GM23338 (cell line): ENCODE measurements at regions not wholly inside any gene's neighbourhood (a gene's known extent, or its start where the extent isn't known, plus 50 kb on each side); places are given as distances from the start of the nearest gene placed in this dataset.

Experiments used
- ATAC-seq: fragments of 200-7000 bp; cut with Tn5 transposase; 3 replicates; pipeline ENCODE4 v1.9.1; 2020
- DNase-seq: peaks from one replicate; pipeline ENCODE4 v3.0.0-alpha.2; 2015; ENCODE audit warnings: low spot score
- H2AFZ ChIP-seq: fragments of 200-600 bp; sonication (generic); 2 replicates; pipeline ENCODE4 v1.8.0; 2016; ENCODE audit warnings: antibody characterized with exemption, mild to moderate bottlenecking, moderate library complexity
- H3F3A ChIP-seq: fragments of 200-600 bp; sonication (generic); replicated peaks from 2 replicates; pipeline ENCODE4 v1.8.0; 2017; ENCODE audit warnings: antibody characterized with exemption, mixed run types, low read depth
- H3K27ac ChIP-seq: fragments of 200-600 bp; sonication (generic); 2 replicates; pipeline ENCODE4 v1.6.1; 2016; ENCODE audit warnings: low read depth
- H3K27me3 ChIP-seq: fragments of 200-600 bp; sonication (generic); 2 replicates; pipeline ENCODE4 v1.8.0; 2016; ENCODE audit warnings: mild to moderate bottlenecking, mixed run types, moderate library complexity; ENCODE audit not compliant: insufficient read depth
- H3K36me3 ChIP-seq: fragments of 200-600 bp; sonication (generic); 2 replicates; pipeline ENCODE4 v1.8.0; 2016; ENCODE audit warnings: mild to moderate bottlenecking; ENCODE audit not compliant: insufficient read depth
- H3K4me1 ChIP-seq: fragments of 200-600 bp; sonication (generic); 2 replicates; pipeline ENCODE4 v1.8.0; 2016; ENCODE audit warnings: mild to moderate bottlenecking, moderate library complexity; ENCODE audit not compliant: insufficient read depth
- H3K4me2 ChIP-seq: fragments of 200-600 bp; sonication (generic); 2 replicates; pipeline ENCODE4 v1.7.1; 2017; ENCODE audit warnings: mixed run types
- H3K4me3 ChIP-seq: fragments of 200-600 bp; sonication (generic); 2 replicates; pipeline ENCODE4 v1.6.1; 2016; ENCODE audit warnings: mixed run types
- H3K79me2 ChIP-seq: fragments of 200-600 bp; sonication (generic); replicated peaks from 2 replicates; pipeline ENCODE4 v1.8.0; 2017; ENCODE audit warnings: mild to moderate bottlenecking; ENCODE audit not compliant: insufficient read depth
- H3K9me2 ChIP-seq: fragments of 200-600 bp; sonication (generic); 2 replicates; pipeline ENCODE4 v1.8.0; 2017; ENCODE audit not compliant: insufficient read depth
- H4K20me1 ChIP-seq: fragments of 200-600 bp; sonication (generic); replicated peaks from 2 replicates; pipeline ENCODE4 v1.8.0; 2017; ENCODE audit warnings: mild to moderate bottlenecking; ENCODE audit not compliant: insufficient read depth
- H3K27ac Mint-ChIP-seq: 2 replicates; pipeline ENCODE4 v1.8.0; 2020; ENCODE audit warnings: inconsistent platforms, mild to moderate bottlenecking, moderate library complexity, mixed read lengths
- H3K27me3 Mint-ChIP-seq: 3 replicates; pipeline ENCODE4 v1.8.0; 2022; ENCODE audit warnings: low read depth, mild to moderate bottlenecking, moderate library complexity, mixed read lengths, inconsistent platforms; ENCODE audit not compliant: insufficient read depth, poor library complexity
- H3K36me3 Mint-ChIP-seq: 3 replicates; pipeline ENCODE4 v1.8.0; 2021; ENCODE audit warnings: low read depth, mild to moderate bottlenecking, inconsistent platforms, moderate library complexity, mixed read lengths
- H3K4me1 Mint-ChIP-seq: 3 replicates; pipeline ENCODE4 v1.8.0; 2020; ENCODE audit warnings: mild to moderate bottlenecking, inconsistent platforms, mixed read lengths
- H3K4me3 Mint-ChIP-seq: 3 replicates; pipeline ENCODE4 v1.8.0; 2021; ENCODE audit warnings: moderate library complexity, mild to moderate bottlenecking, inconsistent platforms, mixed read lengths
- H3K9me3 Mint-ChIP-seq: 3 replicates; pipeline ENCODE4 v1.8.0; 2020; ENCODE audit warnings: moderate library complexity, mild to moderate bottlenecking, inconsistent platforms, mixed read lengths
- CREB1 ChIP-seq: fragments of 250-450 bp; sonication (Bioruptor Pico); IDR thresholded peaks from 2 replicates; pipeline ENCODE4 v1.5.0; 2020; ENCODE audit warnings: low read depth, mild to moderate bottlenecking, moderate library complexity
- CTCF ChIP-seq, 2 experiments: fragments of 200-600 bp in 1 of 2; sonication (generic) in 1 of 2; conservative IDR thresholded peaks; 2 replicates each; pipeline versions ENCODE4 v1.5.1 to v1.6.1; 2016 to 2017; ENCODE audit warnings: antibody characterized with exemption in 2 of 2, low read depth in 2 of 2, mild to moderate bottlenecking in 2 of 2, moderate library complexity in 1 of 2
- ETS1 ChIP-seq: IDR thresholded peaks from 2 replicates; pipeline ENCODE4 v1.6.1; 2016; ENCODE audit warnings: antibody characterized with exemption
- EZH2phosphoT487 ChIP-seq: fragments of 200-600 bp; sonication (generic); IDR thresholded peaks from one replicate; pipeline ENCODE4 v1.8.1; 2018; ENCODE audit warnings: antibody characterized with exemption; ENCODE audit not compliant: unreplicated experiment
- POLR2AphosphoS5 ChIP-seq: IDR thresholded peaks from 2 replicates; pipeline ENCODE4 v1.6.1; 2016; ENCODE audit warnings: antibody characterized with exemption, low read depth
- STAT1 ChIP-seq: IDR thresholded peaks from one replicate; pipeline ENCODE4 v1.6.1; 2016; ENCODE audit warnings: antibody characterized with exemption; ENCODE audit not compliant: unreplicated experiment
- ZNF114 ChIP-seq: fragments of 250-450 bp; sonication (Bioruptor Pico); IDR thresholded peaks from 2 replicates; pipeline ENCODE4 v1.5.0; 2020; ENCODE audit warnings: mild to moderate bottlenecking, moderate library complexity
- ZNF331 ChIP-seq: fragments of 250-450 bp; sonication (Bioruptor Pico); IDR thresholded peaks from 2 replicates; pipeline ENCODE4 v1.5.0; 2020; ENCODE audit warnings: low read depth, mild to moderate bottlenecking, moderate library complexity
- ZNF462 ChIP-seq: fragments of 250-450 bp; sonication (Bioruptor Pico); IDR thresholded peaks from 2 replicates; pipeline ENCODE4 v1.5.0; 2020; ENCODE audit warnings: mild to moderate bottlenecking, moderate library complexity

- TF ChIP-seq ZNF462 (CRISPR knock-in tag) (no peak), EZH2phosphoT487 (no peak)
Measured at GRCh38 chr1:82171955-82172354, 371.2 kb downstream of the ADGRL2 start (continued).

GRCh38 chr1:82168482-82168881 is 367.7 kb downstream of the ADGRL2 start:
- Histone ChIP-seq H3K36me3 (no peaks in the 10 kb centered on the region), H3K4me2 (no peak overlapping the region), H3K4me1 (no peaks in the 10 kb centered on the region), H3K27ac (no peak overlapping the region), H2AFZ (no peak overlapping the region), H3K4me3 (no peak overlapping the region), H3K9me2 (no peaks in the 10 kb centered on the region), H3K79me2 (no peaks in the 10 kb centered on the region), H4K20me1 (no peaks in the 10 kb centered on the region), H3F3A (no peaks in the 10 kb centered on the region), H3K27me3 (no peaks in the 10 kb centered on the region)
- H3K4me1 Mint-ChIP-seq: no peaks in the 10 kb centered on the region
- no peak overlapping the region for H3K27ac Mint-ChIP-seq
- DNase-seq: no peak
- H3K4me3 Mint-ChIP-seq: no peak overlapping the region
- ATAC-seq: no peak
- H3K27me3 Mint-ChIP-seq: no peaks in the 10 kb centered on the region
- no peaks in the 10 kb centered on the region for H3K9me3 Mint-ChIP-seq
- no peaks in the 10 kb centered on the region for H3K36me3 Mint-ChIP-seq
- TF ChIP-seq ETS1 (no peak), CTCF (conservative IDR thresholded peaks at IDR 0.05; ENCODE audit: low read depth in 2 of 2) (no peak), POLR2AphosphoS5 (no peak), ZNF331 (CRISPR knock-in tag) (no peak), STAT1 (no peak), CREB1 (CRISPR knock-in tag) (no peak), ZNF114 (CRISPR knock-in tag) (no peak), EZH2phosphoT487 (no peak)
